Fibroblast of mammary gland (primary cell): ENCODE measurements at regions not wholly inside any gene's neighbourhood (a gene's known extent, or its start where the extent isn't known, plus 50 kb on each side); places are given as distances from the start of the nearest gene placed in this dataset.

Experiments
- DNase-seq: peaks from one replicate; pipeline ENCODE4 v3.0.0-alpha.2; 2010; ENCODE audit warnings: low read depth
- H3K4me3 ChIP-seq: 2 replicates; pipeline ENCODE4 v1.5.1; 2011; ENCODE audit warnings: low read depth, mild to moderate bottlenecking, low read length, moderate library complexity; ENCODE audit not compliant: control insufficient read depth
- CTCF ChIP-seq: conservative IDR thresholded peaks from 2 replicates; pipeline ENCODE4 v1.5.1; 2011; ENCODE audit warnings: low read depth, low read length, inconsistent platforms; ENCODE audit not compliant: control insufficient read depth, insufficient read depth

- no peak for TF ChIP-seq CTCF
- no peak overlapping the region for H3K4me3 ChIP-seq
- DNase-seq, result no peak
Observed at GRCh38 chr1:215487466-215487865, 79.6 kb upstream of the KCTD3 start.

- DNase-seq, result no peak
- TF ChIP-seq CTCF, result no peak
- no peak overlapping the region for H3K4me3 ChIP-seq
Observed at GRCh38 chr1:215488850-215489249, 78.3 kb upstream of the KCTD3 start.

GRCh38 chr1:215489771-215490565 is 77.1 kb upstream of the KCTD3 start:
- no peak overlapping the region for H3K4me3 ChIP-seq
- DNase-seq, result no peak
- no peak for TF ChIP-seq CTCF

- no peak for TF ChIP-seq CTCF
- H3K4me3 ChIP-seq, result no peak overlapping the region
Observed at GRCh38 chr1:215497528-215497927, 69.6 kb upstream of the KCTD3 start.

GRCh38 chr1:215501496-215501895 is 65.6 kb upstream of the KCTD3 start:
- no peak for TF ChIP-seq CTCF
- DNase-seq, result no peak
- H3K4me3 ChIP-seq, result no peak overlapping the region

More at GRCh38 chr1:215497528-215497927, 69.6 kb upstream of the KCTD3 start:
- no peak for DNase-seq

GRCh38 chr1:215502081-215502480 is 65.0 kb upstream of the KCTD3 start:
- no peak for DNase-seq
- no peak for TF ChIP-seq CTCF
- H3K4me3 ChIP-seq, result no peak overlapping the region
